Upper lobe of left lung (tissue), 4 donors: ENCODE measurements at regions not wholly inside any gene's neighbourhood (a gene's known extent, or its start where the extent isn't known, plus 50 kb on each side); places are given as distances from the start of the nearest gene placed in this dataset.

Source experiments
- EP300 ChIP-seq, 4 donors: sonication (generic); formaldehyde crosslinking; IDR thresholded peaks; one replicate each; pipeline ENCODE4 v1.5.1; 2017; ENCODE audit warnings: antibody characterized with exemption in 4 of 4, control low read depth in 2 of 4
- POLR2A ChIP-seq, 4 donors: fragments of 450-650 bp; IDR thresholded peaks; one replicate each; pipeline ENCODE4 v1.5.1; 2016 to 2017; ENCODE audit warnings: antibody characterized with exemption in 4 of 4, mild to moderate bottlenecking in 2 of 4
- POLR2AphosphoS5 ChIP-seq, 2 donors: sonication (generic); formaldehyde crosslinking; IDR thresholded peaks; one replicate each; pipeline ENCODE4 v1.5.1; 2017; ENCODE audit warnings: antibody characterized with exemption in 2 of 2
- TF ChIP-seq, protein P1 (sequence below), 6 experiments: fragments of 450-650 bp in 4 of 6; fragments of 200-600 bp in 2 of 6; sonication (generic) in 2 of 6; IDR thresholded peaks; one replicate each; pipeline ENCODE4 v1.5.1; 2016 to 2019; ENCODE audit warnings: antibody characterized with exemption in 6 of 6

DNA sequence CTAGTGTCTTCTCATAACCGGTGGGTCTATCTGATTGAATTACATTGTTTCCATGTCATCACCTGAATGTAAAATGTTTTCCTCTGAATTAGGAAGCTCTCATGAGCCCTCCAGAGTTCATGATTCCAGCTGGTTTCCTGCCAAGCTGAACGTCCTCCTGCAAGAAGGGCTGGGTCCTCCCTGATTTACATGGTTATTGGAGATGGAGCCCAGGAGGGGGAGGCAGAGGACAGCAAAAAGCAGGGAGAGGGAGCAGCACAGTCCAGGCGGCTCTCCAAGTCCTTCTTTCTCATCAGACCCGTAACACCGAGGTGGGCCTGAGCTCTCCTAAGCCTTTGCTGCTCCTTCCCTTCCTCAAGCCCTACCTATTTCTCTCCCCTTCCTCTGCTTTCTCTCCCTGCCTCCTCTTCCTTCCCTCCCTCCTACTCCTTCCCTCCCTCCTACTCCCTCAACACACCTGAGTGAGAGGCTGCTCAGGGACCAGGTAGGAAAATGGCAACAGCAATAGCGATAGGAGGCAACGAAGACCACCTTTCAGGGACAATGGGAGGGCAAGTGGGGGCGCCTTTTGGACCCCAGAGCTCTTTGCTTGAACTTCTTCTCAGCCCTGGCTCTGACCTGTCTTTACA, 265.9 kb downstream of the PRDM2 start:
- no peak for TF ChIP-seq POLR2A (IDR thresholded peaks at IDR 0.05)
- TF ChIP-seq, protein P1, sequence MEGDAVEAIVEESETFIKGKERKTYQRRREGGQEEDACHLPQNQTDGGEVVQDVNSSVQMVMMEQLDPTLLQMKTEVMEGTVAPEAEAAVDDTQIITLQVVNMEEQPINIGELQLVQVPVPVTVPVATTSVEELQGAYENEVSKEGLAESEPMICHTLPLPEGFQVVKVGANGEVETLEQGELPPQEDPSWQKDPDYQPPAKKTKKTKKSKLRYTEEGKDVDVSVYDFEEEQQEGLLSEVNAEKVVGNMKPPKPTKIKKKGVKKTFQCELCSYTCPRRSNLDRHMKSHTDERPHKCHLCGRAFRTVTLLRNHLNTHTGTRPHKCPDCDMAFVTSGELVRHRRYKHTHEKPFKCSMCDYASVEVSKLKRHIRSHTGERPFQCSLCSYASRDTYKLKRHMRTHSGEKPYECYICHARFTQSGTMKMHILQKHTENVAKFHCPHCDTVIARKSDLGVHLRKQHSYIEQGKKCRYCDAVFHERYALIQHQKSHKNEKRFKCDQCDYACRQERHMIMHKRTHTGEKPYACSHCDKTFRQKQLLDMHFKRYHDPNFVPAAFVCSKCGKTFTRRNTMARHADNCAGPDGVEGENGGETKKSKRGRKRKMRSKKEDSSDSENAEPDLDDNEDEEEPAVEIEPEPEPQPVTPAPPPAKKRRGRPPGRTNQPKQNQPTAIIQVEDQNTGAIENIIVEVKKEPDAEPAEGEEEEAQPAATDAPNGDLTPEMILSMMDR (IDR thresholded peaks at IDR 0.05), result peak in 2 of 6 experiments; percentile 38 to 47
- no peak for TF ChIP-seq EP300 (IDR thresholded peaks at IDR 0.05)
- no peak for TF ChIP-seq POLR2AphosphoS5 (IDR thresholded peaks at IDR 0.05)
